HG02588 (cell line): ENCODE measurements at regions not wholly inside any gene's neighbourhood (a gene's known extent, or its start where the extent isn't known, plus 50 kb on each side); places are given as distances from the start of the nearest gene placed in this dataset.

Source experiments
- ATAC-seq: cut with Tn5 transposase; IDR thresholded peaks from one replicate; pipeline ENCODE4 v1.9.1; 2021; ENCODE audit warnings: mild to moderate bottlenecking, moderate library complexity; ENCODE audit not compliant: unreplicated experiment

DNA sequence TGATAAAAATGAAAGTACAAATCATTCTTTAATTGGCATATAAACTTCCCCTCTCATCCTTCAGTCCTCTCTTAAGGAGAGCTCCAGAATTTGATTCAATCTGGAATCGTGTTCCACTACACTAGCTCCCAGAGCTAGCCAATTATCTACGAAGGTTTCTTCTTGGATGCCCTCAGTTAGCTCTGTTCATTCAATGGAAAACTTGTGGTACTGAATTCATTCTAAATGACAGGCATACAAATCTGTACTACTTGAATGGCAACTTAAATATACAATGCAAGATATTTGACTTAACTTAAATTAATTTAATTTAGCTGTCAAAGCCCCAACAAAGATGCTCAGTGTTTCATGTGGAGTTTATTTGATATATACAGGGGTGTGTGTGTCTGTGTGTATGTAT lies 1474.2 kb upstream of the CELF4 start:
- ATAC-seq: no peak

DNA sequence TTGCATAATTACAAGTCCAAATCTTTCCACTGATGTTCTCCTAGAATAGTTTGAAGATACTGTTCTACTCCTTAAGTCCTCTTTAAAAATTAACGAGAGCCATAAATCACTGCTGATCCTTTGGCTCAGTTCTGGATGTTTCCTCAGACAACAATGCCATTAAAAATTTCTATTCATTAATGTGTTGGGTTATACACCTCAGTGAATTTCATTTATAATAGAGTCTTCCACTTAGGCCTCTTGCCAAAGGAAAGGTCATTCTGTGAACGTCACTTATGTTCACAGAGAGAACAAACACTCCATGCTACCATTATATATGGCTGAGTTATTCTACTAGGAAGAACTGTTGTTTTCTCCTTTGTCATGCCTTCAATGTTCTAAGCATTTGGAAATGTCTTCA lies 1472.3 kb upstream of the CELF4 start:
- no peak for ATAC-seq

DNA sequence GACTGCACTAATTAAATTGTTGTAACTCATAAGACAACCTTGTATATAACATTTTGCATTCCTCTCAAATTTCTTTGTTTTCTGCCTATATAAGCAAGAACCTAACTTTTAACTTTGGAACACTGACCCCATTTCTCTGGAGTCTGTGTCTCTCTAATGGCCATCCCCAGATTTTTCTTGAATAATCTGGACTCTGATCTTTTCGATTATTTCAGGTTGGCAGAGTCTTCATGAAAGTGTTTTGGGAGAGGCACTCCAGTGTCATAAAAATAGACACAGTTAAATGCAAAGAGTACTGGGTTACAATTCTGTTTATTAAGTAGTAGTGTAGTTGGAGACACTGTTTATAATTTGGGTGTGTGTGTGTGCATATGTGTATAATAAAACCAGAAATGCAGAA lies 1467.7 kb upstream of the CELF4 start:
- ATAC-seq: no peak

DNA sequence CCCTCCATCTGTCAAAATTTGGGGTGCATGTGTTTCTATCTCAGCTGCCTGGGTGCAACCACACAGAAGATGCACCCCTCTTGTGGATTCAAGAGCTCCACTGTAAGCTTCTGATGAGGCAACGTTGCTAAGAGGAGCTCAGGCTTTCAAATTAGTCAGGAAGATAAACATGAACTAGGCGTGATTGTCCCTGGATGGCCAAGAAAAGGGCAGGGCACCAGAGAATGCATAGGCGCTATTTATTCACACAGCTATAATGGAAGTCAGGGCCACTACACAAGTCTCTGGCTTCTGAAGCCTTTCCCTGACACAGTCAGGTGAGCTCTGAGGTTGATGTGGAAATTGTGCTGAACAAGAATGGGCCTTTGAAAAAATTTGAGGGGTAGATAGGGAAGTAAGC lies 1466.0 kb upstream of the CELF4 start:
- ATAC-seq: no peak

DNA sequence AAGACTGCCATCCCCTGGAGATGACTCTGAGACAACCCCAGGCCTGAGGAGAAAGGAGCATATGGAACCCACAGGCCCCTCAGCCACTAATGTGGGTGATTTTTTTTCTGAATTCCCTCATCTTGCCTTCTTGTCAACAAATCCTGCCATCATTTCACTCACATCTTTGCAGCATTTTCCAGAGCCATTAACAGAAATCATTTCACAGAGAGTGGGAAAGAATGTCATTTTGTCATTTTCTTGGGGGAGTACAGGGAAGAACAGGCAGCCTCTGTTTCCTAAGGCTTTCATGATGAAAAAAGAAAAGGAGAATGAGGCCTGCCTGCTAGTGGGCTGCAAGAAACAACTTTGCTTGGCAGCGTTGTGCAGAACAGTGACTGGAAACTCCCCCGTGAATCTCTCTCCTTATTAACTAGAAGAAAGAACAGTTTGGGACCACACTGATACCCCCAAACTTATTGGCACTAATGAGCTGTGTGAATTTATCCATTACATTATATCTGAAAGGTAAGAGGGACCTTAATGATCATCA lies 1464.6 kb upstream of the CELF4 start:
- no peak for ATAC-seq

DNA sequence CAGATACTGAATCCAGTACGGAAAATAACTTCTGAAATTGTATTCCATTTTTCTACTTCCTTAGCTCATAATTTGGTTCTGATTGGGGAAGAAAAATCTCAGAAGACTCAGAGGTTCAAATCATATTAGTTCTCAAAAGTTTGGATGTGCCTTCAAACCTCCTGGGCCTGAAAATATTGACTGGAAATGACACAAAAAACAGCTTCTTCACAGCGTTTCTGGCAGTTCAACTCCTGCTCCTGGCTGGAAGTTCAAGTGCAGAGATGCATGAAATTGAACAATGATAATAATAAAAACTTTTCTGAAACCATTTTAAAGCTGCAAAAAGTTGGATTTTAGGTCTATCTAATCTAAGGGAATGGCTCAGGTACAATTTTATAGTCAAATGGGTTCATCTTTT lies 1459.9 kb upstream of the CELF4 start:
- ATAC-seq: no peak

DNA sequence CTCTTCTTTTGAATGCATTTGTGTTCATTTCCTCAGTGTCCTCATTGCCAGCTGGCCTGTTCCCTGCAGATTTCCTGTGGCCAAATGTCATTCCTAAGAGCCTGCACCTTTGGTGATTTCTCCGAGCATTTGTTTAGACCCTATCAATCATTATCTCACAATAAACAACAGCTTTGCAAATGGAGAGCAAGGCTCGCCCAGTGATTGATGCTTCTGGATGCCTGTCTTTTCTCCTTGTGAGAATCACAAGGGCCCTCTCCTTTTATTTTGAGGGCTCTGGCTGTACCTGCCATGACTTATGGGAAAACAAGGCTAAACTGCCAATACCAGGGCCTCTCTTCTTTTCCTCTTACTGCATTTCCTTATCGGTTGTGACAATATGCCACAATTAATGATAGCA lies 1454.4 kb upstream of the CELF4 start:
- ATAC-seq: no peak

DNA sequence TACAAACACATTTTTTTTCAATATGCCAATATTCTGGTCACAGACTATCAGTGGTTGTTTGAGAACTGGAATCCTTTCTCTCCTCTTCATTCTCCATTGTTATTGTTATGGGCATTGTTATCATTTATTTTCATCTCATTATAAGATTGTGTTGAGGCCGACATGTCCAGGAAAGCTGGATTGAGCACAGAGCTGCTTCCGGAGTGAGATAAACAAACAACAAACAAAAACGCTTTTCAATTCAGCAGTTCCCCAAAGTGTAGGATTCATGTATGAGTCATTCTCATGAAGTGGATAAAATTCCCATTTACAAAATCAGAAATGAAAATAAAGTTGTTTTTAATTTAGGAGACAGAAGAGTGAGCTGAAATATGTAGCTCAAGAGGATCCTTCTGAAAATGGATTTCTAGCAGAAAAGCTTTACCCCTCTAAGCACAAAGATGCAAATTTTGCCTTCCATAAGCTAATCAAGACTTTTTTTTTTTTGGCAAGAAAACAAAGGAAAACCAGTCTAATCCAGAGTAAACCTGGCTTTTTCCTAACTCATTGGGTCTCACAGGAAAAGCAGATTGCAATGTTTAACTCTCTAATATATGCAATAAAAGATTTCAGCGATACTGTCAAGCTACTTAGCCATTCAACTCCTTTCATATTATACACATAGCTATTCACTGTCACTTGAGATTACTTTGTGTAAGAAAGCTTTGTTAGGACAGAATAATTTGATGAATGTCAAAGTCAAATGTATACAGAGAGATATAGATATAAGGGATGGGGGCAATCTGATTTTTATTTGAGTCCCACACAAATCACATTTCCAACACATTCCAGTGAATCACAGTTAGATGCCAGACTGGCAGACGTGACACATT lies 1441.7 kb upstream of the CELF4 start:
- ATAC-seq: no peak

DNA sequence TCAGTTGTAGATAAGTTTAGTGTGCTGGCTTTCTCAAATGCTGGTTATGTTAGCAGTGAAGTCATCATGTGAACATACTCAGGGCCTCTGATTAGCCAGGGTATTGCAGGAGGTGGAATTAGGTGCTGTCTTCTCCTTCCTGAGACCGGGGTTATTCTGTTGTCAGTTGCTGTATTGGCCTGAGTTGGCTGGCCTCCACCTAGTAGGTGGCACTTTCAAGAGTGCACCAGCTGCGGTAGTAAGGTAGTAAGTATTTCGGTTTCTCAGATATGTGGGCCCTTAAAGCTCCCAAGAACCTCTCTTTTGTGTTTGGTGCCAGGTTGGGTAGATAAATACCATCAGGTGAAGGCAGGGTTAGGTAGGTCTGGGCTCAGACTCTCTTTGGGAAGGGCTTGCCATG lies 1430.5 kb upstream of the CELF4 start:
- no peak for ATAC-seq

DNA sequence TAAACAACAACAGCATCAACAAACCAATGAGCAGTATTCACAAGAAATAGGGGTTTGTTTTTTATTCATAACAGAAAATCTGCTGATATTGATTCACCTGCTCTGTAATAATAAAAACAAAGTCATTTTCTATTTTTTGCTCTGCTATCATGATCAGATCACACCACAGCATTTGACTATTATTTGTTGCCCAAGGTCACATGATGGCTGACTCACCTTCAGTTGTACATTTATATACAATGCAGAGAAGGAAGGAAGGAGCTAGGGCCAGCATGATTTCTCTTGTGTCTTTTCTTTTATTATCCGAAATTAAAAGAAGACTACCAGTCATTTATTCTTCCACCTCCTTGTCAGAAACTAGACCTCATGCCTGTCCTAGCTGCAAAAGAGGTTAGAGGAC lies 1427.7 kb upstream of the CELF4 start:
- ATAC-seq: no peak

DNA sequence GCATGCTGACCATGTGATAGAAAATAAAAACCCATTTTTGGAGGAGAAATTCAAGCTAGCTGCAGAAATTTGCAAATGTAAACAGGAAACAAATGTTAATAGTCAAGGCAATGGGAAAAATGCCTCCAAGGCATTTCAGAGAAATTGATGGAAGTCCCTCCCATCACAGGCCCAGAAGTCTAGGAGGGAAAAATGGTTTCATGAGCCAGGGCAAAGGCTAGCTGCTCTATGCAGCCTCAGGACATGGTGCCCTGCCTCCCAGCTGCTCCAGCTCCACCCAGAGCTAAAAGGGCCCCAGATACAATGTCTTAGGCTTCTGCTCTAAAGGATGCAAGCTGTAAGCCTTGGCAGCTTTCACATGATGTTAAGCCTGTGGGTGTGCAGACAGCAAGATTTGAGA lies 1419.4 kb upstream of the CELF4 start:
- no peak for ATAC-seq

DNA sequence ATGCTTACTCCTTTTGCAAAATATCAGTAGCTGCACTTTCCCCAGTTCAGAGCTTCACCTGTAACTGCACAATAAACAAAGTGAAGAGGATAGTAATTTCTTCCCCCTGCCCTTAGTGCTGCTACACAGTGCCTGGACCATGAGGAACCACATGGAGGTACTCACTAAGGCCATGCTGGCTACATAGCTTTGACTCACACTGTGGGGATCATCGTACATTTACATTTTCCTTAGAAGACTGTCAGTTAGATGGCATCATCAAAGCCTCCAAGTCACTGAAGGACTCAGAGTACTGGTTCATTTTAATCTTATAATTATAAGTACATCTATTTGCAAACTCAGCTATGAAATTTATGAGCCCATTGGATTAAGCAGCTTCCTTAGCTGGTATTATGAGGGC lies 1416.5 kb upstream of the CELF4 start:
- no peak for ATAC-seq

DNA sequence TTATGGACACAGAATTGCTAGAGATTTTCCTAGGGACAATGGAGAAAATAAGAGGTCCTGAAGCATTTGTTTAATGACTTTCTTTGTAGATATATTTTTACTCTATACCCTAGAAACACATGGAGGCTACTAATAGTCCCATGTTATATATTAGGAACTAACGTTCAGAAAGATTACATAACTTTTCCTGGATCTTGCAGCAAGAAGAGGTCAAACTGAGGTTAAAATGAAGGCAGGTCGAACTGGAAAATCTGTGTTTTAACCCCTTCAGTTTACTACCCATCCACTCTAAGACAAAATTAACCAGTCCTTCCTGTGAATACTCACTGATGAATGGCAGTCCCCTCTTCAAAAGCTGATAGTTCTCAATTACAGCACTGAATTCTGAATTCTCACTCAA lies 1415.8 kb upstream of the CELF4 start:
- no peak for ATAC-seq

DNA sequence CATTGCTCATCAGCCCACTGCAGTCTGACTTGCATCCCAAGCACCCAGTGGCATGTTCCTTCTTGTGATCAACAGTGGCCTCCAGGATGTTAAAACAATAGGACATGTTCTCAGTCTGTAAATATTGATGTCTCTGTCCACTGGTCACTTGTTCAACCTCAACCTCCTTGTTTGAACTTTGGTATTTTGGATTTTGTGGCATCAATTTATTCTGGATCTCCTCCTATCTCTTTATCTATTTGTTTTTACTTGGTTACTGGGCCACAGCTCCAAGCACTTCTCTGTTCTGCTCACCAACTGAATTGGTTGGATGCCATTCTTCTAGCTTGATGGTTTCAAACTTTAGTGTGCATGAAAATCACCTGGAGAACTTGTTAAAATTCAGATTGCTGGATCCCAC lies 1414.8 kb upstream of the CELF4 start:
- no peak for ATAC-seq

DNA sequence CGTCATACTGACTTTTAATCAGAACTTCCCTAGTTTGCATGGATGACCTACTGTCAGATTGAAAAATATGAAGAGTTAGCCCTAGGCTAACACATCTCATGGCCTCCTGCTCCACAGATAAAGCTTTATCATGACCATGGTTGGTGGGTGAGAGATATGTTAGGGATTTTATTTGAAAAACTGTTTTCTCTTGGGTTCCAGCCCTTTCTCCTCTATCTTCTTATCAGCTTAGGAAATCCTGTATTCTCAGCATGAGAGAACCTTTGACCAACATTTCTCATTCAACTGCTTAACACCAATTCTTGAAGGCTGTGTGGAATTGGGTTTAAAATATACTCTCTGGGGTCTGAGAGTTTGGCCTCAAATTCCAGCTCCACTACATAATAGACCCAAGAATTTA lies 1407.0 kb upstream of the CELF4 start:
- no peak for ATAC-seq

DNA sequence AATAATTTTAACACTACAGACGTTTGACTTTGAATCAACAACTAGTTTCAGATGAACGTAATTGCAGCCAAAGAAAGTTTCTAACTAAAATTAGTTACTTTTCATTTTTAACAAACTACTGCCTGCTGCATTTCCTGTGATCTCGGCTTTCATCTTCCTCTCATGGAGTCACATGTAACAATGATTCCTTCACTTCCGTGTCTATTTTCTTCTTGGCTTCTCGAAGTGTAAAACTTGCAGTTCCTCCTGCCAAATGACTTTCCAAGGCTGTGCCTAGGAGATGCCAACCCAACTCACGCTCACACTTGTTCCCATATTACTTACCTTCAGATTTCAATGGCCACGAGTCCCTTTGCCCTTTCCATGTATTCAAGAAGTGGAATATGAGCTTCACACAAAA lies 1406.3 kb upstream of the CELF4 start:
- no peak for ATAC-seq

DNA sequence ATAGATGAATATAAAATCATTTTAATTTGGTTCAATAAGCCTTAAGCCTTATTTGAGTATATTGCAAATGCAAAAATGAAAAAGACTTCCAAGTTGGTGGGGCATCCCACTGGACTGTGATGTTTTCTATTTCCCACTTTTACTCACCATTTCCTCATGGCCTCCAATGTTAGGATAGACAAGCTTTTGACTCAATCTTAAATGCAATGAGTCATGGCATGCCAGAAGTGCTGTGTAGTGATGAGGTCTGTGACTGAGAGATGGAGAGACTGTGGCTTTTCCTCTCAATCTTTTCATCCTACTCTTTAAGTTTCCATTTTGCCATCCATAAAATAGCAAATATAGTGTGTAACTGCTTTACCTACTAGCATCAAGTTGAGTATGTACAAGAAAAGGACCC lies 1401.2 kb upstream of the CELF4 start:
- no peak for ATAC-seq

DNA sequence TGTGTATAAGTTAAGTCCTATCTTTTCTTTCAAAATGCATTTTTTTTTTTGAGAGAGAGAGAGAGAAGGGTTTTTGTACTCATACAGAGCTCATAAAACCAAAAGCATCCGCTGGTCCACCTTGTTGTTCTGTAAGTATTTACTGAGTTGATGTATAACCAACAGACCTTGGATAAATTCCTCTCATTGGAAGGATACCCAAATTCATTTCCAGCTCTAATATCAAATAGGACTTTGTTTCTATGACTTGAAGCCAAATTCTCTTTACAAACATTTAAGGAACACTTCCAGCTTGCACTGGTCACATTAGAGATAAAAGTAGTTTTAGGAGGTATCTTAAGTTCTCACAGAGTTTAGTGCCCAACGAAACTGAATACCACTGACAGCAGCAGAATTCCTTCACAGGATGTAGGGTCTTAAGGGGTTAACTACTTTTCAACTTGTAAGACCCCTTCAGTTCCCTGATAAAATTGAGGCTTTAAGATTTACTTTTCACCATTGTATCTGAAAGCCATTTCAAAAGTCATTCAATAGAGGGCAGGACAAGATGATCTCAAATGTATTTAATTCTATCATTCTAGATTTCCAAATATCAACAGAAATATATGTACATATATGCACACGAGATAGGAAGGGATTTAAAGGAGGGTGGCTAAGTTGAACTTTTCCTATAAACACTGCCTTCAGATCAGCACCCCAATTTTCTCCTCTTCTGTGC lies 1398.5 kb upstream of the CELF4 start:
- ATAC-seq: no peak

DNA sequence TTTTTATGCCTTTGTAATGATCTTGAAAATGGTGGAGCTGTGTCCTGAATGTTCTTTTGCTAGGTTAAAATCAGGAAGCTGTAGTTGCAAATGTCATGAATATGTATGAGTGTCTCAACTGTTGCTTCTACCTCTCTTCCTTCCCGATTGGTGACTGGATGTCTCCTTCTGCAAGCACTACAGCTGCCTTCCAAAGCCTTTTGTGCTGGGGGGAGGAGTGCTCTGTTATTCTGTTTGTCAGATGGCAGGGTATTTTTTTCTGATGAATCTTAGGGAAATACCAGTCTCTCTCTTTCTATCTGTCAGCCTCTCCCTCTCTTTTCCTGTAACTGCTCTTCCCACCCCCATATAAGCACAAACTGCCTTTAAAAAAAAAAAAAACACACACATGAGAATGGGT lies 1396.3 kb upstream of the CELF4 start:
- no peak for ATAC-seq

DNA sequence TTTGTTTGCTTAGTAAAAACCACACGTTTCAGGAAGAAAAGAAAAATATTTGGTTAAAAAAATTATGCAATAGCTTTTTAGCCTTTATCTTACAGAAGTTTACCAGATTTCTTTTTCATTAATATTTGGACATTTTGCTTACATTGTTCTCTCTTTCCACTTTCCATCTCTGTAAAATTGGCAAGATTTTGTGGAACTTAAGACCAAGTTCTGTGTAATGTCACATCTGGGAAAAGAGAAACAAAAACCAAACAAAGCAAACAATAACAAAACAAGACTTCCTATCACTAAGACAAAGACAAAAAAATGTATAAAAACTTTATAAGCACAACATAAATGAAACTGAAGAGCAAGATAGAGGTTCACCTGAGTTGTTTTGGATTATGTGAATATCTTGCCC lies 1392.1 kb upstream of the CELF4 start:
- no peak for ATAC-seq

DNA sequence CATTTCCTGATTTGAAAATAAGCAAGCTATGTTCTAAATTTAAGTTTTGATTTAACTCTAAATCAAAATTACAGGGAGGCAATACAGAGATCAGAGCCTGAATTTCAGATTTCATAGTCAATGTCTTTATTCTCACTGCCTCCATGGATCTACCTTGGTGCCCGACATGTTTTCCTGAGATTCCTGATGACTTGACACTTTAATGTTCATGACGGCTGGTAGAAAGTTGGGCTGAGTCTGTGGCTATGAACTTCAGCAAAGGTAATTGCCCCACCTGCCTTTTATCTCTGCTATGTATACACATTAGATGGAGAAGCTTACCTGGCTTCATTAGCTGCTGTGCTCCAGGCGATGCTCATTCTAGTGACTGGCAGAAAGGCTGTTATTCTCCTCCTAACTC lies 1390.5 kb upstream of the CELF4 start:
- no peak for ATAC-seq

DNA sequence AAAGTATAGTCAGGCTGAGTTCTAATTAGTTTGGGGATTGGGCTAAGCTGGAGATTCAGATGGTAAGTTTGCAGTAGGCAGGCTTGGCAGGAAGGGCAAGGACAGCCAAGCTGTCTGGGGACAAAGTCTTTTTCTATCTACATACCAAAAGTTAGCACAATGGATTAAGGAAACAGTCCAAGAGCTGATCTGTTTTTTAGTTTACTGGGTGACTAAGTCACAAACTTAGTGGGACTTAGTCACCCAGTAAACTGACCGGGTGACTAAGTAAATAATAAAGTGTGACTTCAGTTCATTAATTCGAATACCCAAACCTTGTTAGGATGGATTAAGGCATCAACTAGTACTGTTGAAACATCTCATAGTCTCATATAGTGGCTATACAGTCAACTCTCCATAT lies 1386.0 kb upstream of the CELF4 start:
- ATAC-seq: no peak
